ENCODE measurements at regions not wholly inside any gene's neighbourhood (a gene's known extent, or its start where the extent isn't known, plus 50 kb on each side); places are given as distances from the start of the nearest gene placed in this dataset.

DNA sequence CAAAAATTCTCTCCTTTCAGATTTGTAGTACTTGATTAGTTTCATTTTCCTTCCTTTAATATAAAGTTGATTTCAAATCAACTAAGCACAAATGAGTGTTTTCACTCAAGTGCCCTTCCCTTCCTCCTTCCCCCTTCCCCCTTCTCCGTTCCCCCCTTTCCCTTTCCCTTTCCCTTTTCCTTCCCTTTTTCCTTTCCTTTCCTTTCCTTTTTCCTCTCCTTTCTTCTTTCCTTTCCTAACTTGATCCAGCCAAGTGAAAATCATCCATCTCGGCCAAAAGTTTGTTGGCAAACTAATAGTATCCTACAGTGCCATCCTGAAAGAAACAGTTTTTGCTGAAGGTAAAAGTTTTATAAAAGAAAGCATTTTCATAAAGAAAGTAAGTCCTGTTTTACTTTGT, 85.3 kb upstream of the CD180 start:
- DNase-seq, result no peak

DNA sequence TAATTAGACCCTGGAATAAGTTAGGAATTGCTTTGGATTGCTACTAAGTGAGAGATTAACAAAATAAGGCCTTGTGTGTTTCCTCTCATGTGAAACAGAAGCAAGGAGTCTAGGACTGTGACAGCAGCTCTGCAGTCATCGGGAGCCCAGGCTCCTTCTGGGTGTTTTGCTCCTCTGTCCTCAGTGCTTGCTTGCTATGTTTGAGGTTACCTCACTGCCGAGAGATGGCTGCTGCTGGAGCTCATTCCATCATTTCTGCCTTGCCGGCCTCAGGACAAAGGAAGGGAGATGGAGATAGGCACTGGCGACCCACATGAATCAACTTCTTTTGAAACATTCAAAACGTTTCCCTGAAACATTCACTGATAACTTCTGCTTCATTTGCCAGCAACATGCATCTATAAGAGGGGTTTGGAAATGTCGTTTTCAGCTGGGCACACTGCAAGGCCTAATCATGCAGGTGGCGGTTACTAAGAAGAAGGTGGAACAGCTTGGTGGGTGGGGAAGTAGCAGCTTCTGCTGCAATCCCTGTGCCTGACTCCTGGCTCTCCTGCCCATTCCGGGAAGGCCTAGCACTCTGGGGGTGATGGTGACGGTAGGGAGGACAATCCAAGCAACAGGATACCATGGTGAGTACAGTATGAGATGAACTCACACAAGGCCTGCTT, 77.2 kb upstream of the CD180 start:
- DNase-seq, result no peak

DNA sequence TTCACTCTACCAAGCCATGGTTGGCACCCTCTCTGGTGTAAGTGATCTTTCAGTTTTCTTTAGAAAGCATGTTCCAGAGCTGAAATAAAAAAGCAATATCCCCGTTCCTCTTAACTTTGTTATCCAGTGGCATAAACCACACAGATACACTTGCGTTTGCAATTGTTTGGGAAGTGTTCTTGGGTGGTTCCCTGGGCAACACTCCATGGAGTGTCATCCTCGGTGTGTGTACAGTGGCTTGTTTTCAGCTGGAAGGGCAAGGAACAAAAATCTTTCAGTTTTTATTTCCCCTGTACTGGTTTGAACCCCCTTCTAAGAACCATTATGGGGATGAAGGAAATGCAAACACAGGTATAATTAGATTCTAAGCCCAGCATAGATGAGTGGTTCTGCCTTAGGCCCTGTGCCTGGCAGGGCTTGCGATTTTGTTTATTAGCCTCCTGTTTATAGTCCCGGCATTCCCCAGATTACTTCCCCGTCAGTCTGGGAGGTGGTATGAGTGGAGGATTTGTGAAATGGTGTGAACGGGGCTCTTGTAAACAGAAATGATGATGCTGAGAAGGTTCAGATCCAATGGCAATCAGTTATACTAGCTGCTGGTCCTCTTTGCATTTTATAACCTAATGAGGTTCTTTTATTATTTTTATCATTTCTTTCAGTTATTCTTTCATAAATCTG, 76.0 kb upstream of the CD180 start:
- DNase-seq, result no peak

DNA sequence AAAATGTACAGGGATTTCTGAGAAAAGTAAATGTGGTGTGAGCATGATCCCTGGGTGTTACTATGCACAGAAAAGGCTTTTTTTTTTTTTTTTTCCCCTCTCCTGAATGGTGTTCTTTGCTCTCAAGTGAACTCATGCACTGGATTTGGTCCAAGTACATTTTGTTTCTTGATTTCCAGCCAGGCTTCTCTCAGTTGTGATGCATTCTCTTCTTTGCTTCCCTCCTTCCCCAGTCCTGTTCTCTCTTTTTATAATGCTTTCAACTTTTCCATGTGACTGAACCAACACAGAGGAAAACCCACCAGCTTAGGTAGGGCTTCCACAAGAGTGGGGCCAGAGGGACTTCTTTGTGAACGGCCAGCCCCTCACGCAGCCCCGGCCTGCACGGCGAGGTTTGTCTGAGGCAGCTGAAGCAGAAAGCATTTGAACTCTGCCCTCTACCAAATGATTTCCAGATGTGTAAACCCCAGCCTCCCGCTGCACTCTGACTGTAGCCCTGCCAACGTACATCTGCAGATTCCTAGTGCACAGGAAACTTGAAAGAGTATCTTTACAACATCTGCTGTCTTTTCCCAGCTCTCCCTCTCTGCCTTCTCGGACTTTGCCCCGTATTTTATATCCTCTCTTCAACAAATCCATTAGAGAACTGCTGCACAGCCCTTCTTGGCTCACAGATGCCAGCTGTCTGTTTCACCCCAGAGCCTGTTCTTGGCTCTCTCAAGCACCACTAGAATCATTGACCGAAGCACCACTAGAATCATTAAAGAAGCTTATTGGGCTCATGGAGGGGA, 71.8 kb upstream of the CD180 start:
- no peak for DNase-seq

DNA sequence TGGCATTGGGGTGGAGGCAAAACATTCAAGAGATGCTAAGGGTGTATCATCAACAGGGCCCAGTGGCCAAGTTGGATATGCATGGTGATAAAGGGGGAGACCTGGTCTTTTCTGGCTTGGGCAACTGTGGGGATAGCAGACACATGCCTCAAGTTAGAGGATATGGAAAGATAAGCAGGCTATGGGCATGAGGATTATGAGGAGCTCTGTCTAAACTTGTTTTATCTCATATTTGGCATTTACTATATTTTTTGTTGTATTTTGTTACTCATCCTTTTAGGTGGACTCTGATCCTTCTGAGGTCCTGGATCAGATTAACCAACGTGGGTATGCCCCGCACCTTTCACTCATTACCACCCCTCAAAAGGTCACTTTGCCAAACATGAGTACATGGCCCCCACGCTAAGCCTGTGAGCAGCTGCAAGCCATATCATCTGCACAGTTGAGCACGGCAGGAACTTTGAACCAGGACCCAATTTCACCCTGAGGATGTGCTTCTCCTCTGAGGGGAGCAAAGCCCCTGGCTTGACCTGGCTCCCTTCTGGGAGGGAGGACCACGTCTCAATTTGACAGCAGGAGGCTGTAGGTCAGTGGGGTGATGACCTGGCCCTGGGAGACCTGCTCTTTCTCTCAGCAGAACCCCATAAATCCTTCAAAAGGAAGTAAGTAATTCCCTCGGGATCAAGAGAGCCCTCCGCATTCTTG, 71.1 kb upstream of the CD180 start:
- DNase-seq, result no peak

DNA sequence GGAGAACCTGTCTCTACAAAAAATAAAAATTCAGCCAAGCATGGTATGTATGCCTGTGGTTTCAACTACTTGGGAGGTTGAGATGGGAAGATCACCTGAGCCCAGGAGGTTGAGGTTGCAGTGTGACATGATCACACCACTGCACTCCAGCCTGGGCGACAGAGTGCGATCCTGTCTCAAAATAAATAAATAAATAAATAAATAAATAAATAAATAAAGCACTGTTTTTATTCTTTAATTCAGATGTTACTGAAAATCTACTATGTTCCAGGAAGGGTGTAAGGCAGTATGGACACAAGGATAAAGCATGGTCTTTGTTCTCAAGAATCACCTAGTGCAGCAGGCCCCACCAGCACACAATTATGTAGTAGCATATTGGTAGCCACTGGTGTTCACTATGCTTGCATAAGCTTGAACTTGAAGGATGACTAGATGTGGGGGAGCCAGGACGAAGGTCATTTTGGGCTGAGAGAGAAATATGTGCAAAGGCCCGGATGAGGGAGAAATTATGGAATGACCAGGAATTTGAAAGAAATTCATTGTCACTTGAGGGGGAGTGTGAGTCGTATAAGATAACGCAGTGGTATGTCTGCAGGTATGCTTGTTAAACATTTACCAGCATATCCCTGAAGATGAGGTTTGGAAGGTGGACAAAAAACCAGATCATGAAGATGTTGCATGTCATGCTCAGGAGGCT, 70.2 kb upstream of the CD180 start:
- no peak for DNase-seq

DNA sequence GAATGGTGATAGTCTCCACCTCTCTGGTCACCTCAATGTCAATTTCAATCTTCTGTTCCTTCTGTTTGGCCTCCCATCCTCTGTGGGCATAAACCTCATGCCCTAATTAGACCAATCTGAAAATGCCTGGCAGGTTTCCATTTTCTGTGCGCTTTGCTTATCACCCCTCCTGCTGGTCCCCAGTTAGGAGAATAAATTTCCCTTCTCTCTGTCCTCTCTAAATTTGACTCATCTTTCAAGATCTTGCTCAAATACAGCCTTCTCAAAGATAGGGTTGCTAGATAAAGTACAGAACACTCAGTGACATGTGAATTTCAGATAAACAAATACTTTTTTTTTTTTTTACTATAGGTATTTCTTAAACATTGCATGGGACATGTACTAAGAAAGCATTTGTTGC, 69.4 kb upstream of the CD180 start:
- no peak for DNase-seq

DNA sequence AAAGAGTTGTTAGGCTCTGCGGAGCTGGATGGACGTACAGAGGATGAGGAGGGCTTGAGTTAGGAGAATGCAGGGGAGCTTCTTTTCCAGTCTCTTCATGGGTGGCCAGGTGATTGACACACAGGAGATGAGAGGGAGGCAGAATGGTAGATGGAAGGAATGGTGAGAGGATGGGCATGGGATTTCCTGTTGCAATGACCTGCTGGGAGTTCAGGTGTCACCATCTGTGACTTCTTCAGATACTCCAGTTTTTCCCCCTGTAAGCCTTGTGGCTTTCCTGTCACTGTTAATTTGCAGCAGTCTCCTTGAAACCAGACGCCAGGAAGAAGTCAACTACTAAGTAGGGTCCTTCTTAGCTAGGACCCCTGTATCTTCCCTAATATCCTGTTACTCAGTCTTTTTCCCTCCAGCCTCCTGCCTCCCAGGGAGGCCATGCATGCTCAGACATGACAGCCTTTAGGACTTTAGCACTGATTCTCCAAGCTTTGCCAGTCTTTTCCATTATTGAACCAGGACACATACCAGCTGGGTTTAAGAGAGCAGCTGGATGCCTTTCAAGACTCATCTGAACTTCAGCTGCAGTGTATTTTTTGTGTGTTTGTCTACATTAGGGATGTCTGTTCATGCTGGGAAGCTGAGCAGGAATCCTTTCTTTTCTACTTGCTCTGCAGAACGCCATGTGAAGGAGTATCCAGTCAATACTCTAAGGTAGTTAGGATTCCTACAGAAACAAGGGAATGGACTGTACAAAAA, 67.2 kb upstream of the CD180 start:
- no peak for DNase-seq

DNA sequence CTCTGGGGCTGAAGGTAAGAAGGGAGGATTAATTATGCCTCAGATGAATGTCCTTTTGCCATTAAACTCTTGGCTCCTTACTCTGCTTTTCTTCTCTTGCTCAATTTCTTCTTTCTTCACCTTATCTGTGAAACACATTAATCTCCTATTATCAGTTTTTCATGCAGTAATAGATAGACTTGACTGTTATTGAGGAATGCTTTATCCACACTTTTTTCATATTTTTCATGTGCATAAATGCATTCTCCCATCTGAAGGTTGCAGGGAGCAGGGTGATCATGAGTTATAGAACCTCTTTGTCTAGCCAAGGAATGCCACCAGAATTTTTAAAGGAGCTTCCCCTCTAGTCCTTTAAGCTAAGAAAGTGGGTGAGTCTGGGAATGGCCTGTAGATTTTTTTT, 66.4 kb upstream of the CD180 start:
- DNase-seq, result no peak

DNA sequence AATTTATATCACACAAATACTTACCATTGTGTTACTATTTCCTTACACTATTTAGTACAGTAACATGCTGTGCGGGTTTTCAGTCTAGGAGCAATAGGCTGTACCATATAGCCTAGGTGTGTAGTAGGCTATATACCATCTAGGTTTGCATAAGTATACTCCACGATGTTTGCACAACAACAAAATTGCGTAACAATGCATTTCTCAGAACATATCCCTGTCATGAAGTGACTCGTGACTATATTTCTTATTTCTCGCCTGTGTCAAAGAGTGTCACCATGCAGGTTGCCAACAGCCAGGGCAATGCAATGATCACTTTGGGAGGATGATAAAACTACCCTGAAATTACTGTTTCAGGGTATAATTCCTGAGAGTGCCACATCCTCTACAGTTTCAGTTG, 65.6 kb upstream of the CD180 start:
- DNase-seq, result no peak

DNA sequence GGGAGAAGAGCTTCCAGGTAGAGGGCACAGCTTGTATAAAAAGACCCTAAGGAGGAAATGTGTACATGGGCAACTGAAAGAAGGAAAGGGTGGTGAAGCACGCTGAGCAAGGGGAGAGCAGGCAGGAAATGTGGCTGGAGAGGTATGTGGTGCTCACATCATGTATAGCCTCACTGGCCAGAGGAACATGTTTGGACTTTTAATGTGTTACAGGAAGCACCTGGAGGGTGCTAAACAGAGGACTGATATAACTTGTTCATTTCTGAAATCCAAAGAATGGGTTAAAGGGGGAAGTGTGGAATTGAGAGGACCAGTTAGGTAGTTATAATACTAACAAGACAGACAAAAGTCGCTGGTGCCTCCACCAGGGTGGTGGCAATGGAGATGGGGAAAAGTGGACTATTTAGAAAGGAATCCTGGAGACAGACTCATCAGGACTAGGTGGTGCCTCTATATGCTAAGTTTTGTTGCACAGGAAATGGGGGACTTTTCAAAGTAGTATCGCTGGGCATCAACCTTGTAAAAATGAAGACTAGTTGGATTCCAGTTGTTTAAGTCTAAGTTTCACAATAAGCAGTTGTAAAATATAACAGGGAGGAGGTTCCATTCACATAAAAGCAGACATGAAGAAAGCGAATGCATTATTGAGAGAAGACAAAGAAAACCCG, 63.1 kb upstream of the CD180 start:
- no peak for DNase-seq

DNA sequence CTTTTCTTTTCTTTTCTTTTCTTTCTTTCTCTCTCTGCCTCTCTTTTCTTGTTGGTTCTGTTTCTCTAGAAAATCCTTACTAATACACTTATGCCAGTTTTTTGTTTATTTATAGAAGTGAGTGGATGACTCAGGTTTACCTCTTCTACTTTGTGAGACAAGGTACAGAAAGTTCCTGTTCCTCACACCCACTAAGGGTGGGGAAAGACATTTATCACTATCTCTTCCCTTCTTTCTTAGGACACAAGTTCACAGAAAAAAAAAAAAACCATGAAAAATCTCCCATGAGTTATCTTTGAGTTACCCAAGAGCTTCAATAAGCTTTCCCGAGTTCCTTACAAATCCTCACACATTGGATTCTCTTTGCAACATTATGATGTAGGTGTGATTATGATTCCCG, 60.9 kb upstream of the CD180 start:
- DNase-seq, result no peak

DNA sequence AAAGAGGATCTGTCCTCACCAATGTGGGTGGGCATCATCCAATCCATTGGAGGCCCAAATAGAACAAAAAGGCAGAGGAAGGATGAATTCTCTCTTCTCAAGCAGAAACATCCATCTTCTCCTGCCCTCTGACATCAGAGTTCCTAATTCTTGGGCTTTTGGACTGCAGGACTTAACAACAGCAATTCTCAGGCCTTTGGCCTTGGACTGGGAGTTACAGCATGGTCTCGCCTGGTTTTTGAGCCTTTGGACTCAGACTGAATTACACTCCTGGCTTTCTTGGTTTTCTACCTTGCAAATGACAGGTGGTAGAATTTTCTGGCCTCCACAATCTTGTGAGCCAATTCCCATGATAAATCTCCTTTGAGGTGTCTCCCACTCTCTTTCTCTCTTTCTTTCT, 60.5 kb upstream of the CD180 start:
- no peak for DNase-seq

DNA sequence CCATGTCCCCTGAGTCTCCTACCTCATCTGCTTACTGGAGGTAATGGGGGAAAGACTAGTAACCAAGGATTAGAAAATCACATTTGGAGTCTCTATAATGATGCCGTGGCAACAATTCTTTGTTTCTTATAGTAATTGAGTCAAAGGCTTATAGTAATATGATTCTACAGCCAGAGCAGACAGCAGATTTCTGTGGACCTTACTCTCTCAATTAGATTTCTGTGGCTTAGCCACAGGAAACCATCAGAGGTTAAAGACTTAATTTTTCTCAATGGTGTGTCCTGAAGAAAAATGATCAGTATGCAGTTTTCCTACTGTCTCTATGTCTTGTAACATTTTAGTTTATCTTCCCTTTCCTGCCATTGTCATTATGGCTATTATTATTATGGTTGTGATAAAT, 59.3 kb upstream of the CD180 start:
- DNase-seq, result no peak

DNA sequence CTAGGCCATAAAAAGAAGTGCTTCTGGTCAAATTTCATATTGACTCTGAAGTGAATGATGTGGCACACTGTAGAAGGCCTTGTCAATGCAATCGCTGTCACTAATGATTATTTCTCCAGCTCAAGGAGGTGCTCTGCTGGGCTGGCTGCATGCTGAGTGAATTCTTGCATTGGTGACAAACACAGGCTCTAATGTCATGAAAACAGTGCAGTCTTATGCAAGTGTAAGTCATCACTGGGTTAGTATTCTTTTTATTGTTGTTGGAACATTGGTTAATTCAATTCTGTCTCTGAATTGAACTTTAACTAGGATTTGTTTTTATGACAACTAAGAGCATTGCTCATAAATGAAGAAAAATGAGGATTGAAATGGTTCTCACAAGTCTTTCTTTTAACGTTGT, 57.3 kb upstream of the CD180 start:
- DNase-seq, result no peak

DNA sequence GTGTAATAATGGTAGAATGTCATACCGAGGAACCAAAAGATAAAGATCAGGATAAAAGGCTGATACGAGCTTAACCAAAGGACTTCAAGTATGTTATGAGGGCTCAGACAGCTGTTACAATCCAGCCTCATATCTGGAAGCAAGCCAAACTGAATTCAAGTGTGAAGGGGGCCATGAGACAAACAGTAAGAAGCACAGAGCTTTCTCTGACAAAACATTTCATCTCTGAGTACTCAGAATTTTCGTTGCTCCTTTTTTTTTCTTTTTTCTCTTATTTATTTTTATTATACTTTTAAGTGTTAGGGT, 52.9 kb upstream of the CD180 start:
- DNase-seq, result no peak

DNA sequence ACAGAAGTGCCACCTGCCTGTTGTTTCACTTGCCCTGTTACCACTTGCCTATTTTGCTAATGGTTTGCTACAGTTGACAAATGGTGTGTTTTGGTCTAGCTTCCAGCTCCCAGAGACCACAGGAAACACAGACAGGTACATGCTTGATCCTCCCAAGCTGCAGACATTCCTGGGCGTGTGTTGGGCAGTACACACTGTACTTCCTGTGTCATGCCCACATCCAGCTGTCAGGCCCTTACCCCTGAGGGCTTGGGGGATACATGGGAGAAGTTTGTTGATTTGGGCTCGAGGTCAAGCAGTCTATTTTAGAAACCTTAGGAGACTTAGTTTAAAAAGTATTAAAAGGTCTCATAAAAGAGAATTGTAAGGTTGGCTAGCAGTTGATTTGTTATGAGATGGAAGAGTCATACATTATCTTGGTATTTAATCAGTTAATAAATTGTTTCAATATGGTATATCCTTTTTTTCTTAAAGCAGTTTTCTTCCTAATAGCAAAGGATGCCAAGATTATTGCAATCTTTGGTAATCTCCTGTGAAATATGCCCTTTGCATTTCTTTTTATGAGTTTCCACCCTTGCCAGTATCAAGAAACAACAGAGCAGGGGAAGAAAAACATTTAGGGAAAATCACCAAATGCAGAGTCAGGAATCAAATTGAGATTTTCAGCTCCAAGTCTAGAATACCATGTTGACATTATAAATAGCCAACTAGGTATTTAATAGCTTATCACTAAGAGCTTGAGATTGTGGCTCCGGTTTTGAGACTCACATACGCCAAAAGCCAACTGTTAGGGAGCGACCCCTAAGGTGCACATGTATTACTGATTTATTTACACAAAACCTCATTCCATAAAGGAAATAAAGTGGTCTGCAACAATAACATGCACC, 52.3 kb upstream of the CD180 start:
- no peak for DNase-seq

DNA sequence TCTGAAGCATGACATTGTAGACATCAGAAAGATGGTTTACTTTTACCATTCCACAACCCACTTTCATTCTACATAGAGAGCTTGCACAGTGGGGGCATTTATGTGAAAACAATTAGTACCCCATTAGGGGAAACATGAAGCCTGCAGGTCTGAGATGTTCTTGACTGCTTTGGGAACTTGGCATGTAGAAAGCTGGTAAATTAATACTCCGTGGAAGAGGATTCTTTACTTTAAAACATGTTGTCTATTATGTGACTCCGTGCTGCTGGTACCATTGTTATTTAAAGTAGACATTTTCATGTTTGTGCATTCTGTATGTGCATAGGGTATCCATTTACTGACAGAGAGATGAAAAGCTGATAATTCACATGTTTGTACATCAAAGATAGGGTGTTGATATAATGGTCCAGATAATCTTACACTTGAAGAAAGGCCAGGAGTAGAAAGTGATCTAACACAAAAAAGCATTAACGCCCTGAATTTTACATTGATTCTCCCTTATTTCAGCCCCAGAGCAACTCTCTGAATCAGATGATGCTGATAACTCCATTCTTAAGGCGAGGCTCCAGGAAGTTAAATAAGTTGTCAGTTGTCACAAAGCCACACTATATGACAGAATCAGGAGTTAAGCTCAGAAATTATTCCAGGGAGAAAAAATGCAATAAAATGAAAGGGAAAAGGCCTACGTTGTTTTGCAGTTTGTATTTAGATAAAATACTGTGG, 50.1 kb upstream of the CD180 start:
- DNase-seq, result no peak
